Activated CD4-positive, alpha-beta T cell treated with anti-CD3 and anti-CD28 coated beads, Interleukin-2, amount 50 U/mL, for 48 hours (primary cell): ENCODE measurements at regions not wholly inside any gene's neighbourhood (a gene's known extent, or its start where the extent isn't known, plus 50 kb on each side); places are given as distances from the start of the nearest gene placed in this dataset.

ENCODE experiments used
- DNase-seq, 2 experiments: peaks; one replicate each; pipeline ENCODE4 v3.0.0-alpha.2; 2020

DNA sequence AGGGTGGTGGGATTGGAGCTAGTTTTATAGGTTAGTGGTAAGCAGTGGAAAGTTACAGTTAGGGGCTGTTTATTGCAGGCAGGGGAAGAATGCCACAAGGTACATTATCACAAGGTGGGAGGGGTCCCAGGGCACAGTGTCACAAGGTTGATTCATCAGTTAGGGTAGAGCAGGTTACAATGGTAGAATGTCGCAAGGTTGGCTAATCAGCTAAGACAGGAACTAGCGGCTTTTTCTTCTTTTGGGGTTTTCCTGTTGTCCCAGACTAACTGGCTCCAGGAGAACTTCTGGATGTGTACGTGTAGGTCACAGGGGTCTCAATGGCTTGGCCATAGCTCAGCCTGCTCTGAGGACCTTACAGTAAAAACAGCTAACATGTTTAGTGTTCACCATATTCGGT, 1221.1 kb downstream of the SLITRK1 start:
- DNase-seq: no peak

DNA sequence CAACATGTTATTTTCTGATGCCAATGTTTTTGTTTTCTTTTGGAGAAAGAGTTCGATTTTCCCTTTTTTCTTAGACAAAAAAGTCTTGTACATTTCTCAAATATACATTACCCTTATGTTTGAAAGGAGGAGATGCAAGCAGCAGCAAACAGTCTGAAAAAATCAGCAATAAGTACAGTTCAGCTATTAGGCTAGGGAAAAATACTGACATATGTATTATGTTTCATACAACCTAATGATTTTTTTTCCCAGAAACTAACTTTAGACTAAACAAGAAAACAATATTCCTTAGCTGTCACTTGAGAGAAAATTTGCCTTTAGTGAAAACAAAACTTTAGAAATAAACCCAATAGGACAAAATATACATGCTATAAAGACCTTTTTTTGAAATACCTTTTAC, 1223.5 kb downstream of the SLITRK1 start:
- DNase-seq: no peak

DNA sequence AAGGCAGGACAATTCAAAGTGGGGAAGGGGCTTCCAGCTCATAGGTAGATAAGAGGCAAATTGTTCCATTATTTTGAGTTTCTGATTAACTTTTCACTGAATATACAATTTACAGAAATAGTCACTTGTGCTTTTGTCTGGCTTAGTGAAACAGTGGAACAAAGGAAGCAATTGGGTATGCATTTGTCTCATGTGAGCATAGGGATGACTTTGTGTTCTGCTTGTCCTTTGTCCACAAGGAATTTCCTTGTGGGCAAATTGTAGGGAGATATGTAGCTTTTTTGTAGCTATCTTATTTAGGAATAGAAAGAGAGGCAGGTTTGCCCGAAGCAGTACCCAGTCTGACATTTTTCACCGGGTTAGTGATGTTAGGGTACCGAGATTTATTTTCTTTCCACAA, 1224.8 kb downstream of the SLITRK1 start:
- DNase-seq: no peak

DNA sequence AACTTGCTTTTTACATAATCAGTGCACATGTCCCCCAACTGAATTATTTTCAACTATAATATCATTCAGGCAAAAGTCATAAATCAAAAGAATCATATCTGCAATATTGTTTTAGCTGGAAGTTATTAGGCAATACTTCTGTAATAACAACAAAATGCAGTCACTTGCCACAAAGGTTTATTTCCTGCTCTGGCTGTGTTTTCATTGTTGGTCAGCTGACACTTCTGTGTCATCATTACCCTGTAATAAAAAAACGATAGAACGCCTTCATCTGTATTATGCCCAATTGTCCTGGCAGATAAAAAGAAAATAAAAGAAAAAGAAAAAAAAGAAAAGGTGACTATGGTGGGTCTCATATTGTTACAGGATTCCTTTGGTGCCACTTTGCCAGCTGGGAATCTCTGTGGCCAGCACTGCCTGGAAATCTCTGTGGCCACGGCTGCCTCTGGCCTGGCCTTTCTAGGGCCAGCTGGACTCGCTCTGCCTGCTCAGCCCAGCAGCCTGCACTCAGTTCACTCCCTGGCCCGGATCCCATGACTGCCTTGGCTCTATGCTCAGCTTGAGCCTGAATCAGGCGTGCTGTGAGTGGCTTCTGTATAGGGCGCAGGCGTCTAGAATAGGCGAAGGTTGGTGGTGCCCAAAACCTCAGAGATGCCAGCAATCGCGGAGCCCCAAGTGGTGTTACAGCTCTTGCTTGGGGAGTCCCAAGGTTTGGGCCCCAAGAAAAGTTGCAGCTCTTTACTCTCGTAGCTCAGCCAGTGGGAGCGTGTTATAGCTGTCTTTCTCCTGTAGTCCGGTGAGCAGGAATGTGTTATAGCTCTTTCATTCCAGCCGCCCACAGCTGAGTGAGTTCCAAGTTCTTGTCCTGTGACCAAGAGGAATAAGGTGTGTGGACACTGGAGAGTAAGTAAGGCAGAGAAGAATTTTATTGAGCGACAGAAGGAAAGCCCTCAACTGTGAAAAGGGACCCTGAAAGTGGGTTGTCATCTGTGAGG, 1227.1 kb downstream of the SLITRK1 start:
- DNase-seq: no peak

DNA sequence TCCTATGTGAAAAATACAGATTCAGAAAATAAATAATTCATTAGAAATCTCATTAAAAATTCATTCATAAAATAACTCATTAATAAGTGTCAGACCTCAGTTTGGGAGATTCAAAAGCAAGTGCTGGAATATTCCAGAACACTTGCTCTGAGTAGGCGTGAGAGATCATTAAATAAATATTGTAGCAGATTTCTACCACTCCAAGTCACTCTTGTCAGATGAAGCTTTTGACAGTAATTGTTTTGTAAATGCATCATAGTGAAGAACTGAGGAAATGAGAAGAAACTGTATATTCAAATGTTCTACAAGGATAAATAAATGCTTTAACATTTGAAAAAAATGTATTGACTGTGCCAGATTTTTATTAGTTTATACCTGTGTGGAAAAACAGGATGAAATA, 1228.1 kb downstream of the SLITRK1 start:
- no peak for DNase-seq

DNA sequence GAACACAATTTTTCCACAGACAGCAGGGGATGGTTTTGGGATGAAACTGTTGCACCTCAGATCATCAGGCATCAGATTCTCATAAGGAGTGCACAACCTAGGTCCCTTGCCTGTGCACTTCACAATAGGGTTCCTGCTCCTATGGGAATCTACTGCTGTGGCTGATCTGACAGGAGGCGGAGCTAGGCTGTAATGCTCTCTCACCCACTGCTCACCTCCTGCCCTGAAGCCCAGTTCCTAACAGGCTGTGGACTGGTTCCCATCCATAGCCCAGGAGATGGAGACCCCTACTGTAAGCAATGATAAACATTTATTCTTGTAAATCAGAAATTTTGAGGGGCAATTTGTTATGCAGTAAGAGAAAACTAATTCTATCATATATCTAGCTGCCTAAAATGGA, 1234.7 kb downstream of the SLITRK1 start:
- no peak for DNase-seq

DNA sequence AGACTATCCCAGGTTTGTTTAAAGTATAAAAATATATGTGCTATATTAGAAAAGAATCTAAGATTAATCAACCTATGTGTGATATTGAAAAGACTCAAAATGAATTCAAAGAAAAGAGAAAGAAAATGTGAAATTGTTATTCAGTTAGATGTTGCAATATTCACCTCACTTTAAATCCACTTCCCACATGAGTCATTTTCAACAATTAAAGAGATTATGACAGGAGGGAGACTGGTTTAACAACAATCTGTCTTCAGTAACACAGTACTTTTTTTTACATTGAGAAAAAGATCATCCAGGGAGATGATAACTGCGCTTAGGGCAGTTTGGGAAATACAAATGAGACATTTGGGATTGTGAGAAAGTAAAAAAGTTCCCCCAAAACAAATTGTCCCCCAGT, 1246.2 kb downstream of the SLITRK1 start:
- no peak for DNase-seq

DNA sequence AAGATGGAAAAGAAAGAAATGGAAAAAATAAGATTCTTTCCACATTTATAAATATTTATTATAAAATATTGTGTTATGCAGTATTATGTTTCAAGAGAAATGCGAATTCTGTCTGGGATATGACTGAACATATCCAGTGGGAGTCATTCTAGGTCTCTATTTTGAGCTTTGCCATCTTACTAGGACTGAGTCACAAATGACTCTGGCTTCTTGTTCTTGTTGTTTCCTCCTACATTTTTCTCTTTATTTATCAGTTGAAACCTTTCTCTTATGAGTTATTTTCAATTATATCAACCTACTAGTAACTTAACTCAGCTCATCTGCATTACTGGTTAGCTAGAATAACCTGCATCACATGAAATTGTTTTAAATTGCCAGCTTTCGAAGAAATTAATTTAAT, 1247.3 kb downstream of the SLITRK1 start:
- DNase-seq: no peak

DNA sequence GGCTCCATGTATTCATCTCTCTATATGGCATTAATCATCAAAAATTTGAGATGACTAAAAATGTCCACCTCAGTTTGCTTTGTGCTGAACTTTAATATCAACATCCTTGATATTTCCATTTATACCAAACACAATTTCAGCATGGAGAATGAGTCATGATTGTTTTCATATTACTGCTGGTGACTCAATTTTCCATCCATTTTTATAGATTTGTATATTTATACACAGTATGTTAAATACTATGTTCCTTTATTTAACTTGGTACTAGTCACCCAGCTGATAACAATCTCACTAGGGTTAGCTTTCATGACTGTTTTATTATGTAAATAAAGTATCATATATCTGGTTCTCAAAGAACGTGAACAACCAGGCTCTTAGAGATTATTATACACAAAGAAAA, 1255.1 kb downstream of the SLITRK1 start:
- no peak for DNase-seq

DNA sequence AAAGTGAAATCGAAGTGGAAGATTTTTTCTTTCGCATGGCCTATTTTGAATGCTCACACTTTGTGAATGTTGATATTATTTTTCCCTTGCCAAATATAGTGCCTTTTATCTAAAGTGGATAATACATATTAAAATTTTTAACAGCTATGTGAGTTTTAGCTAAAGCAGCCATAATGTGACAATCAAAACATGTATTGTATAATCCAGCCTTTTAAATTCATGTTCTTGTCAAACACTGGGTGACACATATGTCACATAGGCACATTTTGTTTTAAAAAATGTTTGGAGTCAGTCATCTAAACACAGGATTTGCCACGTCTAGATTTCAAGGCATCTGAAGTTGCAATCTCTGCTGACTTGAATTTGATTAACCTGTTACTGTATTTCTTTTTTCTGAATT, 1256.6 kb downstream of the SLITRK1 start:
- DNase-seq: no peak

DNA sequence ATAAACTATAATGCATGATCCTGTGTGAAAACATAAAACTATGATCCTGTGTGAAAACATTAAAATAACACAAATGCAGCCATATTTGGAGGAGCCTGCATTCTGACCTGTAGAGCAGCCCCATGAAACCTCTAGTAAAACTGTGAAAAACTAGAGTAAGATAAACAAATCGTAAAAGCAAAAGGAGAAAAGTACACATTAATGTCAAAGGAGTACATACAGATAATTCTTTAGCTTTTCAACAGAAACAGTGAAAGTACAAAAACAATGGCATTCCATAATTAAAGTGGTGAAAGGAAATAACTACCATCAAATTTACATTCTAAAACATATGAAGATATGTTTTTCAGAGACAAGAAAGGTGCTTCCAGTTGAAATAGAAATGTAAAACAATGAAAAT, 1267.2 kb downstream of the SLITRK1 start:
- no peak for DNase-seq

DNA sequence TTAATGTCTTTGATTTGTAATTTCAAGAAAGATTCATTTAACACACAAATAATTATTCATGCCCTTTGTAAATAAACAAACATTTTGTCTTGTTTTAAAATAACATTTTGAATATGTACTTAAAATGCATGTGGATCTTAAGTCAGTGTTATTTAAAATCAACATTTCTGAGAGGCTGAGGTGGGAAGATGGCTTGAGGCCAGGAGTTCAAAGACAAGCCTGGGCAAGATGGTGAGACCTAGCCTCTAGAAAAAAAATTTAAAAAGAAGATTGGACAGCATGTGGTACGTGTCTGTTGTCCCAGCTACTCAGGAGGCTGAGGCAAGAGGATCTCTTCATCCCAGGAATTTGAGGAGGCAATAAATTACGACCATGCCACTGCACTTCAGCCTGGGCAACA, 1268.2 kb downstream of the SLITRK1 start:
- no peak for DNase-seq

DNA sequence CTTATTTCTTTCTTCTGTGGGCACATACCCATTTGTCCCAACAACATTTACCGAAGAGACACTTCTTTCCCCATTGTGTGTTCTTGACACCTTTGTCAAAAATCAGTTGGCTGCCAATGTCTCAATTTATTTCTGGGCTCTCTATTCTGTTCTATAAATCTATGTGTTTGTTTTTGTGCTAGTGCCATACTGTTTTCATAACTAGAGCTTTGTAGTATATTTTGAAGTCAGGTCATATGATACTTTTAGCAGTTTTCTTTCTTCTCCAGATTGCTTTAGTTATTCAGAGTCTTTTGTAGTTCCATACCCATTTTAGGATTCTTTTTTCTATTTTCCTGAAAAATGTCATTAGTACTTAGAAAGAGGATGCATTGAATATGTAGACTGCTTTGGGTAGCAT, 1276.3 kb downstream of the SLITRK1 start:
- no peak for DNase-seq

DNA sequence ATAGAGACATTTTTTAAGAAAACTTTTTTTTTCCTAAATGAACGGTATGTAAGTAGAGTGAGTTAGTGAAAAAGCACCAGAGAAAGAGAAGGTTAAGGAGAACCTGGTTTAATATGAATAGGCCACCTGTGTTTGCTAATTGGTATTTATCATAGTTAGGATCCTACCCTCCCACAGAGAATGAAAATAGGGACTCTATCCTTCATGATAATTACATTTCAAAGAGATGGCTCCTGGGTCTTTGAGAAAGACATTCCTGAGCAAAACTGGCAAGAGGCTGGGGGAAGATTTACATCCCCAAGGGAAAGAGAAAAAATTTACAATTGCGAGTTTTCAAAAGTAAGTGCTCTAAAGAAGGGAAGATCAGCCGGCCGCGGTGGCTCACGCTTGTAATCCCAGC, 1284.5 kb downstream of the SLITRK1 start:
- DNase-seq: no peak

DNA sequence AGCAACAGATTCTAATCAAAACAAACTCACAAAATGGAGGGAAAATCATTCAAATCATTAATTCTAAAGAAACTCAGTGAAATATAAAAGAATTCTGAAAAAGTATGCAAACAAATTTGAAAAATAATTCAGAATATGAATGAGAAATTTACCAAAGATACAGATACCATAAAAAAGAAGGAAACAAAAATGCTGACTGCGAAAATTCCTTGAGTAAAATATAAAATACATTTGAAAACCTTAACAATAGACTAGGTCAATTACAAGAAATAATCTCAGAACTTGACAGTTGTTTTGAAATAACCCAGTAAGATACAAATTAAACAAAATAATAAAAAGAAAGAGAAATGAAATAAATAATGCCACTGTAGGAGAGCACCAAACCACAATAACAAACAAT, 1289.0 kb downstream of the SLITRK1 start:
- DNase-seq: no peak

DNA sequence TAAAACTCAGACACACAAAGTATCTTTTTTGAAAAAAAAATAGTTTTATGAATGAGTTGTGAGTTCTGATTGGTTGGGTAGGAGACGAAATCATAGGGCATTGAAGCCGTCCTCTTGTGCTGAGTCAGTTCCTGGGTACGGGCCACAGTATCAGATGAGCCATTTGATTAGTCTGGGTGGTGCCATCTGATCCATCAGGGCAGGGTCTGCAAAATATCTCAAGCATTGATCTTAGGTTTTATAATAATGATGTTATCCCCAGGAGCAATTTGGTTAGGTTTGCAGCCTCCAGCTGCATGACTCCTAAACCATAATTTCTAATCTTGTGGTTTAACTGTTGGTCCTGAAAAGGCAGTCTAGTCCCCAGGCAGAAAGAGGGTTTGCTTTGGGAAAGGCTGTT, 1310.6 kb downstream of the SLITRK1 start:
- no peak for DNase-seq

DNA sequence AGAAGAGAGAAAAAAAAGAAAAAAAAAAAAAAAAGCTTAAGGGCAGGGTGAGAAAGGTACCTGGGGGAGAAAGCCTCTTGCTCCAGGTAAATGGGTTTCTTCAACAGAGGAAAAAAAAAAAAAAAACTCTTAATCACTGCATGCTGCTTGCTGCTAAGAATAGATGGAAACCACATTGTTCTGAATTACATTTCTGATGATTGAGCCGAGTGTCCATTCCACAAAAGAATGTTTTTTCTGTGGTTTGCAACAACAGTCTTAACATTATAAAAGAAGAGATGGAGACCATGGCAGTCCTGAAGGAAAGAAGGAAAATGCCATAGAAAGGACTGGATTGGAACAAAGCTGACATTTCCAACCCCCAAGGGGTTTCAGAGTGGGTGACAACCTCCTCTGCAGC, 1312.7 kb downstream of the SLITRK1 start:
- no peak for DNase-seq

DNA sequence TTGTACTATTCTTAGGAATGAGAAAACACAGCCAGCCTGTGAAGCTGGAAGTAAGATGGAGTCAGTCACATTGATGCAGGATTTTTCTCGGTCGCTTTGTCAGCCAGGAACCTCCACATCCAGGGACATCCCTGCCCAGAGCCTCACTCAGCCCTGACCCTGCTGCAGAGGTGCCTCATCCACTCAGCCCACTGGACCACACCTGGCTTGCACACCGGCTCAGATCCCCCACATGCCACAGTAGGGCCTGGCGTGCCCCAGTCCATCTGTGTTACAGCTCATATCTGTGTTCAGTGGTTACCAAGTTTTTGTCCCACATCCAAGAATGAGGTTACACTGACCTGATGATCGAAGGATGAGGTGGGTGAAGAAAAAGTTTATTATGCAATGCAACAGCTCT, 1315.4 kb downstream of the SLITRK1 start:
- no peak for DNase-seq

DNA sequence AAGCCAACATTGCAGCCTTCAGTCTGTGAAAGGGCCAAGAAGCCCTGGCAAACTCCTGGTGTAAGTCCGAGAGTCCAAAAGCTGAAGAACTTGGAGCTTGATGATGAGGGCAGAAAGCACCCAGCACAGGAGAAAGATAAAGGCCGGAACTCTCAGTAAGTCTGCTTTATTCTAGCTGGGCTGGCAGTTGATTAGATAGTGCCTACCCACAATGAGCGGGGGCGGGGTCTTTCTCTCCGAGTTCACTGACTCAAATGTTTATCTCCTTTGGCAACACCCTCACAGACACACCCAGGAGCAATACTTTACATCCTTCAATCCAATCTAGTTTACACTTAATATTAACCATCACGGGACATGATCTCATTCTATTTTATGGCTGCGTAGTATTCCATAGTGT, 1317.1 kb downstream of the SLITRK1 start:
- DNase-seq: no peak

DNA sequence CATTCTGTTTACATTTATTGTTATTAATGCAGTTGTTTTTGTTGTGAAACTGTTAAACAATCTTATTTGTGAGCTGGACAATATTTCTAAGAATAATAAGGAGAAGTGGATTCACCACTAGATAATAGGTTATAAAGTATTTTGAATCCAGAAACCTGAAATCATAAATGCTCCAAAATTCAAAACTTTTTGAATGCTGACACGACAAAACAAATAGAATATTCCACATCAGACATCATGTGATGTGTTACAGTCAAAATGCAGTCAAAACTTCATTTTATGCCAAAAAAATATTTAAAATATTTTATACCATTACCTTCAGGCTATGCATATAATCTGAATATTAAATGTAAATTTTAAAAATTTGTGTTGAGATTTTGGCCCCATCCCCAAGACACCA, 1321.4 kb downstream of the SLITRK1 start:
- DNase-seq: no peak

DNA sequence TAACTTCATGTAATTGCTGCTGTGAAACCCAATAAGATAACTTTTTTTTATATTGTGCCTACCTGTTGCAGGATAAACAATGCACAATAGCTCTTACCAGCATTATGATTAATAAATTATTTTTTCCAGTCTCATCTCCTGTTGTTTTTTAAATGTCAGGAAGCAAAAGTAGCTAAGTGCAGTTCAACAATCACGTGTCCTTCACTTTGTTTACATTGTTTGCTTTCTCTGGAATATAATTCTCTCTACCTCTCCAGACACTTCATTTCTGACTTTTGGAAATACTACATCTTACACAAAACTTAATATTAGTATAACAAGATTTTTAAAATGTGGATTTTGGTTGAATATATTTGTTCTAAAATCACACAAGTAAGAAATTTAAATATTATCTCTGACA, 1359.4 kb downstream of the SLITRK1 start:
- no peak for DNase-seq

DNA sequence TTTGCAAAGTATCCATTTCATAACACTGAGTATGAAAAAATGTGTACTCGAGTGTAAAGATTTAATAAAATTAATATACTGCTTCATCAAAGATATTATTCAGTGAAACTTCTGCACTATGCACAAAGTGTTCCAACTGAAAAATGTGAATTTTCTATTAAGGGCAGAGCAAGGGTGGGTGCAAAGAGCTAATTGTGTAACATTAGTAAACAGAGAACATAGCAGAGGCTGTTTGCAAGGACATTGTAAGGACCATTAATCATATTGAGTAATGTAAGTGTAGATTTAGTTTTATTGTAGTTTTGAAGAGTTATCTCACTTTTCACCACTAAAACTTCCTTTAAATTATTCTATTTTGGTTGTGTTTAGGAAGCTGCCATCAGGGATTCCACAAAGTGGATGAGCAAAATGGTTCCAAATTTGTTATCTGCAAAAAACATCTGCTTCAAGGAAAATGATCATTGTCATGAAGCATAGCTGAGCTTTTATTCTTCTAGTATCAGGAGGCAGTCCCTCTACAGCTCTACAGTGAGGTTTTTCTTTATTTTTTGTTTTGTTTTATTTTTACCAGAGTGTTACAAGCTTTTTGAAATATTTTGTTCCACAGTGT, 1375.4 kb downstream of the SLITRK1 start:
- DNase-seq: no peak

DNA sequence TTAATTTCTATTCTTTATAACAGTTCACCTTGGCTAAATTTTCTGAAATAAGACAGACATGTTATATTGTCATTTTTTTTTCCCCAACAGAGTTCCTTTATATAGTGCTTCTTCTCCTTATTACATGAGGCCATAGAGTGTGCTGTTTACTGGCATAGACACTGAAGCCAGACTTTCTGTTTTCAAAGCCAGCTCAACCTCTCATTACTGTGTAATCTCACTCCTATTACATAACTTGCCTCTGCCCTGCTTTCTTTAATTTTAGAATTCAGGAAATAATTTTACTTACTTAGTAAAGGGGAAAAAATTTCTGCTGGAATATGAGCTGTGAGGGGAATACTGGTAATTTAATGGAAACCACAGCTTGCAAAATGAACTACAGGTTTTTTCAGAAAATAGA, 1380.4 kb downstream of the SLITRK1 start:
- no peak for DNase-seq

DNA sequence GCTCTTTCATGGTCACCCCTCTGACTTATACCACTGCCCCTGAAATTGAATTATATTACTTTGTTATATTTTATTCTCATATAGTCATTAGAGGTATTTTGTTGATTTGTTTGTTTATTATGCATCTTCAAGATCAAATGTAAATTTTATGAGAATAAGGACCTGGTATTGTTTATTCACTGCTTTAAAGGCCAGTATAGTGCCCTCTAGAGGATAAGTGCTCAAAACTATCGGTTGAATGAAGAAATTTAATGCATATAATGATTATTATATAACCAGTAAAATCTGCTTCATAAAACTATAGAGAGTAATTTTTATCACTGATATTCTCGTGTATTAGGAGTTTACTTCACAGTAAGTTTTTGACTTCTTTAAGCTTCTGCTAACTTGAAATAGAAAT, 1401.9 kb downstream of the SLITRK1 start:
- DNase-seq: no peak

DNA sequence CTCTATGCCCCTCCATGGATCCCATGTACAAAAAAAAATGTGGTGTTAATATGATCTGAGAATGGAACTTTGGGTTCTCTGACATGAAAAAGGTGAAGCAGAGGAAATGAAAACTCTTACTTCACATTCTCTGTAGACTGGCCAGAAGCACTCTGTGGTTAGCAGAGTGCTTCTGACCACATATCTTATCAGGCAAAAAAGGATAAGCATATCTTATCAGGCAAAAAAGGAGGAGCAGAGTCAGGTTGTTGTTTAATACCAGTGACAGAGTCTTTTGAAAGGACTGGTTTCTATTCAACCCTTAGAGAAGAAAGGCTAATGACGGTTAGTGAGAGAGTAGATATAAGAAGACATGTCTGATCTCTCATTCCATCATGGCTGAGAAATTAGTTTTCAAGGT, 1404.8 kb downstream of the SLITRK1 start:
- DNase-seq: no peak
